ENCODE measurements at regions not wholly inside any gene's neighbourhood (a gene's known extent, or its start where the extent isn't known, plus 50 kb on each side); places are given as distances from the start of the nearest gene placed in this dataset.

DNA sequence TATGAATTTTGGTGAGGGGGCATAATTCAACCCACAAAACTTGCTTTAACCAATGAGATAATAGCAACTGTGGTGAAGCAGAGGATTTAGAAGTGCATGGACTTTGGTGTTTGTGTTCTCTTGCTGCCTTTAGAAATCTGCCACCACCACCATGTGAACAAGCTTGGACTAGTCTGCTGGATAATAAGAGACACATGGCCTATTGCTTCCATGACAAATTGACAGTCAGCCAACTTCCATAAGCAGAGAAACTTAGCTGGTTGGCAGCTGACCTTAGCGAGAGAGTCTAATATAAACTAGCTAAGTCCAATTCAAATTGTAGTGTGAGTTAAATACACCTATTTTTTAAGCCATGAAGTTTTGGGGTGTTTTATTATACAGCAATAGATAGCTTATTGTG, 482.1 kb upstream of the ANO5 start (continued):
- no peak for TF ChIP-seq ZFP36 (IDR thresholded peaks at IDR 0.05; ENCODE audit: borderline replicate concordance, partially characterized antibody)
- TF ChIP-seq, protein P1, sequence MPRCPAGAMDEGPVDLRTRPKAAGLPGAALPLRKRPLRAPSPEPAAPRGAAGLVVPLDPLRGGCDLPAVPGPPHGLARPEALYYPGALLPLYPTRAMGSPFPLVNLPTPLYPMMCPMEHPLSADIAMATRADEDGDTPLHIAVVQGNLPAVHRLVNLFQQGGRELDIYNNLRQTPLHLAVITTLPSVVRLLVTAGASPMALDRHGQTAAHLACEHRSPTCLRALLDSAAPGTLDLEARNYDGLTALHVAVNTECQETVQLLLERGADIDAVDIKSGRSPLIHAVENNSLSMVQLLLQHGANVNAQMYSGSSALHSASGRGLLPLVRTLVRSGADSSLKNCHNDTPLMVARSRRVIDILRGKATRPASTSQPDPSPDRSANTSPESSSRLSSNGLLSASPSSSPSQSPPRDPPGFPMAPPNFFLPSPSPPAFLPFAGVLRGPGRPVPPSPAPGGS (IDR thresholded peaks at IDR 0.05): no peak
- TF ChIP-seq, protein P2, sequence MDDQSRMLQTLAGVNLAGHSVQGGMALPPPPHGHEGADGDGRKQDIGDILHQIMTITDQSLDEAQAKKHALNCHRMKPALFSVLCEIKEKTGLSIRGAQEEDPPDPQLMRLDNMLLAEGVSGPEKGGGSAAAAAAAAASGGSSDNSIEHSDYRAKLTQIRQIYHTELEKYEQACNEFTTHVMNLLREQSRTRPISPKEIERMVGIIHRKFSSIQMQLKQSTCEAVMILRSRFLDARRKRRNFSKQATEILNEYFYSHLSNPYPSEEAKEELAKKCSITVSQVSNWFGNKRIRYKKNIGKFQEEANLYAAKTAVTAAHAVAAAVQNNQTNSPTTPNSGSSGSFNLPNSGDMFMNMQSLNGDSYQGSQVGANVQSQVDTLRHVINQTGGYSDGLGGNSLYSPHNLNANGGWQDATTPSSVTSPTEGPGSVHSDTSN (IDR thresholded peaks at IDR 0.05): no peak

DNA sequence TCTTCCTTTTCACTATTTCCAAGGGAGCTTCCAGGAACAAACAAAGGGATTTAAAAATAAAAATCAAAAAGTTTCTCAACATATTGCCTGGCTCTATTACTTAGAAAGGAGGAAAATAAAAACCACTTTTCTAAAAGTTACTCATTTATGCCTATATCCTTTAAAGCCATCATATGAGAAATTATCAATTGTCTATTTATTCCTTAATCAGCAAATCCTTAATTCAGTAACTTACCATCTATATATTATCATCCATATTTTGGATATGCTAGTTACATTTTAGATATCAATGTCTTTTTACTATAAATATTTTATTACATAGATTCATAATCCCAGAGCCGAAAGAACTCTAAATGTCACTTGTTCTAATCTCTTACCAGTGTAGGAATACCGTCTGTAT, 481.5 kb upstream of the ANO5 start:
- ChIA-PET CTCF (no interaction called here), POLR2A (no interaction called here)
- Histone ChIP-seq H3K27ac (no peak overlapping the region), H3K9me3 (no peaks in the 10 kb centered on the region), H3K4me1 (no peaks in the 10 kb centered on the region), H3K4me2 (no peak overlapping the region), H3K4me3 (no peak overlapping the region)
- no peak for ATAC-seq
- 25% methylated on average over 2 of the region's 2 CpGs for WGBS (ENCODE audit: missing lambda C conversion rate)
- no peak for FAIRE-seq
- TF ChIP-seq, protein P3, sequence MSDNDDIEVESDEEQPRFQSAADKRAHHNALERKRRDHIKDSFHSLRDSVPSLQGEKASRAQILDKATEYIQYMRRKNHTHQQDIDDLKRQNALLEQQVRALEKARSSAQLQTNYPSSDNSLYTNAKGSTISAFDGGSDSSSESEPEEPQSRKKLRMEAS (IDR thresholded peaks at IDR 0.05): no peak
- no peak for TF ChIP-seq EP300 (IDR thresholded peaks at IDR 0.05)
- TF ChIP-seq EHMT2 (IDR thresholded peaks at IDR 0.05; ENCODE audit: low read depth): no peak
- no peak for TF ChIP-seq ZC3H11A (IDR thresholded peaks at IDR 0.05)
- TF ChIP-seq MAFK (IDR thresholded peaks at IDR 0.05; ENCODE audit: partially characterized antibody): peak; percentile 45
- TF ChIP-seq, protein P4, sequence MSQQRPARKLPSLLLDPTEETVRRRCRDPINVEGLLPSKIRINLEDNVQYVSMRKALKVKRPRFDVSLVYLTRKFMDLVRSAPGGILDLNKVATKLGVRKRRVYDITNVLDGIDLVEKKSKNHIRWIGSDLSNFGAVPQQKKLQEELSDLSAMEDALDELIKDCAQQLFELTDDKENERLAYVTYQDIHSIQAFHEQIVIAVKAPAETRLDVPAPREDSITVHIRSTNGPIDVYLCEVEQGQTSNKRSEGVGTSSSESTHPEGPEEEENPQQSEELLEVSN (IDR thresholded peaks at IDR 0.05; ENCODE audit: borderline replicate concordance, low read depth): no peak
- no peak for DNase-seq (ENCODE audit: low read depth in 1 of 2, low spot score in 1 of 2)

DNA sequence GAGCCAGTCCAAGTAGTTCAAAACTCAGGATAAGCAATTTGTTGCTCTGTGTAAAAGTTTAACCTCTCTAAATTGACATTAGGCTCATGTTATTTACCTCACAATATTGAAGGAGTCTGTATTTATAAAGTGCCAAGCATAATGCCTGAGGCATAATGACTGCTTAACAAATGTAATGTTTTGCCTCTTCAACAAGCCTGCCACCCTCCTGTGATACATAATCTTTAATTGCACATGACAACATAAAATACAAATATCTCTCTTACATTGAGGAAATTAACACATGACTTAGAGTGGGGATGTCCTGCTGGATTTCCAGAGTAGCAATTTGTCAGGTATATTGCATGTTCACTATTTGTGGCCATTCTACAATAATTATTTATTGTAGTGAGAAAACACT, 469.2 kb upstream of the ANO5 start:
- DNase-seq (ENCODE audit: low read depth in 1 of 2, low spot score in 1 of 2) (no peak), FAIRE-seq (no peak), ATAC-seq (no peak)
- ChIA-PET CTCF (no interaction called here), POLR2A (no interaction called here)
- Histone ChIP-seq H3K4me1 (no peaks in the 10 kb centered on the region), H3K4me2 (no peak overlapping the region), H3K27ac (no peak overlapping the region), H3K9me3 (no peaks in the 10 kb centered on the region), H3K4me3 (no peak overlapping the region)
- TF ChIP-seq PHF8 (IDR thresholded peaks at IDR 0.05; ENCODE audit: borderline replicate concordance, low read depth): no peak
- no peak for TF ChIP-seq SREBF2 (IDR thresholded peaks at IDR 0.05)
- TF ChIP-seq CHD2 (IDR thresholded peaks at IDR 0.05; ENCODE audit: low read length, partially characterized antibody): no peak
- no peak for TF ChIP-seq MAFK (IDR thresholded peaks at IDR 0.05; ENCODE audit: partially characterized antibody)
- TF ChIP-seq, protein P4 (IDR thresholded peaks at IDR 0.05; ENCODE audit: borderline replicate concordance, low read depth): no peak
- TF ChIP-seq MYC (IDR thresholded peaks at IDR 0.05; ENCODE audit: borderline replicate concordance, low read length): no peak
- TF ChIP-seq, protein P5, sequence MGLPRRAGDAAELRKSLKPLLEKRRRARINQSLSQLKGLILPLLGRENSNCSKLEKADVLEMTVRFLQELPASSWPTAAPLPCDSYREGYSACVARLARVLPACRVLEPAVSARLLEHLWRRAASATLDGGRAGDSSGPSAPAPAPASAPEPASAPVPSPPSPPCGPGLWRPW (IDR thresholded peaks at IDR 0.05): no peak
- TF ChIP-seq CBX8 (IDR thresholded peaks at IDR 0.05): no peak
- no peak for TF ChIP-seq KDM5A (IDR thresholded peaks at IDR 0.05)
- no peak for TF ChIP-seq ZSCAN20 (CRISPR knock-in tag; IDR thresholded peaks at IDR 0.05)
- no peak for TF ChIP-seq FOXS1 (CRISPR knock-in tag; IDR thresholded peaks at IDR 0.05)
- TF ChIP-seq SMC3 (IDR thresholded peaks at IDR 0.05): no peak
- TF ChIP-seq TFCP2L1 (CRISPR knock-in tag; IDR thresholded peaks at IDR 0.05): no peak
- TF ChIP-seq, protein P6, sequence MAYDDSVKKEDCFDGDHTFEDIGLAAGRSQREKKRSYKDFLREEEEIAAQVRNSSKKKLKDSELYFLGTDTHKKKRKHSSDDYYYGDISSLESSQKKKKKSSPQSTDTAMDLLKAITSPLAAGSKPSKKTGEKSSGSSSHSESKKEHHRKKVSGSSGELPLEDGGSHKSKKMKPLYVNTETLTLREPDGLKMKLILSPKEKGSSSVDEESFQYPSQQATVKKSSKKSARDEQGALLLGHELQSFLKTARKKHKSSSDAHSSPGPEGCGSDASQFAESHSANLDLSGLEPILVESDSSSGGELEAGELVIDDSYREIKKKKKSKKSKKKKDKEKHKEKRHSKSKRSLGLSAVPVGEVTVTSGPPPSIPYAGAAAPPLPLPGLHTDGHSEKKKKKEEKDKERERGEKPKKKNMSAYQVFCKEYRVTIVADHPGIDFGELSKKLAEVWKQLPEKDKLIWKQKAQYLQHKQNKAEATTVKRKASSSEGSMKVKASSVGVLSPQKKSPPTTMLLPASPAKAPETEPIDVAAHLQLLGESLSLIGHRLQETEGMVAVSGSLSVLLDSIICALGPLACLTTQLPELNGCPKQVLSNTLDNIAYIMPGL (CRISPR knock-in tag; IDR thresholded peaks at IDR 0.05; ENCODE audit: borderline replicate concordance): no peak
- no peak for TF ChIP-seq HDAC2 (IDR thresholded peaks at IDR 0.05)
- no peak for TF ChIP-seq CHD4 (IDR thresholded peaks at IDR 0.05; ENCODE audit: borderline replicate concordance)
- no peak for TF ChIP-seq MAZ (IDR thresholded peaks at IDR 0.05; ENCODE audit: borderline replicate concordance, low read depth, low read length)
- TF ChIP-seq ZC3H11A (IDR thresholded peaks at IDR 0.05): no peak
- TF ChIP-seq, protein P1 (IDR thresholded peaks at IDR 0.05): no peak
- TF ChIP-seq RFX5 (IDR thresholded peaks at IDR 0.05): no peak

Data from A549 (cell line).